ENCODE measurements at regions not wholly inside any gene's neighbourhood (a gene's known extent, or its start where the extent isn't known, plus 50 kb on each side); places are given as distances from the start of the nearest gene placed in this dataset.

DNA sequence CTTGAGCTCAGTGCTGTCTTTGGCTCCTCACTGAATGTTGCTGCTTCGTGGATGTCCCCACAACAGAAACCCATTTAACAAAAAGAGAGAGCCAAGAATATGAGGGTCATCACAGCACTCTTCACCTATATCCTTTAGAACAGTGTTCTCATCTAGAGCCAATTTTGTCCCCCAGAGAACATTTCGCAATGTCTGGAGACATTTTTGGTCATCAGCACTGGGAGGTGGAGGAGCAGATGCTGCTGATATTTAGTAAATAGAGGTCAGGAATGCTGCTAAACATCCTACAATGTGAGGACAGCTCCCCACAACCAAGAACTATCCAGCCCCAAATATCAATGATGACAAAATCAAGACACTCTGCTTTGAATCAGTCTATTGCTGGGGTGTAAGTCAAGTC lies 92.5 kb downstream of the BBS10 start:
- TF ChIP-seq, protein P1, sequence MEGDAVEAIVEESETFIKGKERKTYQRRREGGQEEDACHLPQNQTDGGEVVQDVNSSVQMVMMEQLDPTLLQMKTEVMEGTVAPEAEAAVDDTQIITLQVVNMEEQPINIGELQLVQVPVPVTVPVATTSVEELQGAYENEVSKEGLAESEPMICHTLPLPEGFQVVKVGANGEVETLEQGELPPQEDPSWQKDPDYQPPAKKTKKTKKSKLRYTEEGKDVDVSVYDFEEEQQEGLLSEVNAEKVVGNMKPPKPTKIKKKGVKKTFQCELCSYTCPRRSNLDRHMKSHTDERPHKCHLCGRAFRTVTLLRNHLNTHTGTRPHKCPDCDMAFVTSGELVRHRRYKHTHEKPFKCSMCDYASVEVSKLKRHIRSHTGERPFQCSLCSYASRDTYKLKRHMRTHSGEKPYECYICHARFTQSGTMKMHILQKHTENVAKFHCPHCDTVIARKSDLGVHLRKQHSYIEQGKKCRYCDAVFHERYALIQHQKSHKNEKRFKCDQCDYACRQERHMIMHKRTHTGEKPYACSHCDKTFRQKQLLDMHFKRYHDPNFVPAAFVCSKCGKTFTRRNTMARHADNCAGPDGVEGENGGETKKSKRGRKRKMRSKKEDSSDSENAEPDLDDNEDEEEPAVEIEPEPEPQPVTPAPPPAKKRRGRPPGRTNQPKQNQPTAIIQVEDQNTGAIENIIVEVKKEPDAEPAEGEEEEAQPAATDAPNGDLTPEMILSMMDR (IDR thresholded peaks at IDR 0.05), result no peak
- TF ChIP-seq POLR2A (IDR thresholded peaks at IDR 0.05), result no peak
